HG03066 (cell line): ENCODE measurements at regions not wholly inside any gene's neighbourhood (a gene's known extent, or its start where the extent isn't known, plus 50 kb on each side); places are given as distances from the start of the nearest gene placed in this dataset.

Source experiments
- ATAC-seq: cut with Tn5 transposase; IDR thresholded peaks from one replicate; pipeline ENCODE4 v1.9.1; 2021; ENCODE audit warnings: low read depth; ENCODE audit not compliant: unreplicated experiment

GRCh38 chr5:7955476-7955875, 86.5 kb downstream of the MTRR start:
- ATAC-seq: no peak

- ATAC-seq: no peak
Measured at GRCh38 chr5:7957329-7957728, 88.4 kb downstream of the MTRR start.

GRCh38 chr5:7960142-7960541, 91.2 kb downstream of the MTRR start:
- no peak for ATAC-seq

GRCh38 chr5:7961540-7961939, 92.6 kb downstream of the MTRR start:
- ATAC-seq: no peak

GRCh38 chr5:7970816-7971215, 101.9 kb downstream of the MTRR start:
- ATAC-seq: peak; percentile 58

- ATAC-seq: no peak
Measured at GRCh38 chr5:7976411-7977190, 107.7 kb downstream of the MTRR start.

- no peak for ATAC-seq
Measured at GRCh38 chr5:7978114-7978513, 109.2 kb downstream of the MTRR start.

GRCh38 chr5:7978991-7979390, 110.0 kb downstream of the MTRR start:
- ATAC-seq: no peak

GRCh38 chr5:7980881-7981280, 111.9 kb downstream of the MTRR start:
- ATAC-seq: no peak

- ATAC-seq: no peak
Measured at GRCh38 chr5:7983433-7983832, 114.5 kb downstream of the MTRR start.

GRCh38 chr5:7991125-7991821, 122.3 kb downstream of the MTRR start:
- no peak for ATAC-seq

- ATAC-seq: no peak
Measured at GRCh38 chr5:7995688-7996294, 126.8 kb downstream of the MTRR start.

- no peak for ATAC-seq
Measured at GRCh38 chr5:8005416-8005815, 136.5 kb downstream of the MTRR start.

- ATAC-seq: no peak
Measured at GRCh38 chr5:8012131-8012977, 143.4 kb downstream of the MTRR start.

- no peak for ATAC-seq
Measured at GRCh38 chr5:8013948-8014710, 145.2 kb downstream of the MTRR start.

GRCh38 chr5:8019719-8020218, 150.8 kb downstream of the MTRR start:
- ATAC-seq: no peak

GRCh38 chr5:8020861-8021514, 152.0 kb downstream of the MTRR start:
- no peak for ATAC-seq

GRCh38 chr5:8028243-8028642, 159.3 kb downstream of the MTRR start:
- no peak for ATAC-seq

- ATAC-seq: no peak
Measured at GRCh38 chr5:8033261-8033660, 164.3 kb downstream of the MTRR start.
